RCC 7860 (cell line): ENCODE measurements at regions not wholly inside any gene's neighbourhood (a gene's known extent, or its start where the extent isn't known, plus 50 kb on each side); places are given as distances from the start of the nearest gene placed in this dataset.

ENCODE experiments used
- DNase-seq: peaks from one replicate; pipeline ENCODE4 v3.0.0-alpha.2; 2015; ENCODE audit warnings: low spot score
- FAIRE-seq: peaks from 2 replicates; lab custom pipeline; 2012; peaks lifted over from hg19 to GRCh38; lab: Jason Lieb, UNC

DNA sequence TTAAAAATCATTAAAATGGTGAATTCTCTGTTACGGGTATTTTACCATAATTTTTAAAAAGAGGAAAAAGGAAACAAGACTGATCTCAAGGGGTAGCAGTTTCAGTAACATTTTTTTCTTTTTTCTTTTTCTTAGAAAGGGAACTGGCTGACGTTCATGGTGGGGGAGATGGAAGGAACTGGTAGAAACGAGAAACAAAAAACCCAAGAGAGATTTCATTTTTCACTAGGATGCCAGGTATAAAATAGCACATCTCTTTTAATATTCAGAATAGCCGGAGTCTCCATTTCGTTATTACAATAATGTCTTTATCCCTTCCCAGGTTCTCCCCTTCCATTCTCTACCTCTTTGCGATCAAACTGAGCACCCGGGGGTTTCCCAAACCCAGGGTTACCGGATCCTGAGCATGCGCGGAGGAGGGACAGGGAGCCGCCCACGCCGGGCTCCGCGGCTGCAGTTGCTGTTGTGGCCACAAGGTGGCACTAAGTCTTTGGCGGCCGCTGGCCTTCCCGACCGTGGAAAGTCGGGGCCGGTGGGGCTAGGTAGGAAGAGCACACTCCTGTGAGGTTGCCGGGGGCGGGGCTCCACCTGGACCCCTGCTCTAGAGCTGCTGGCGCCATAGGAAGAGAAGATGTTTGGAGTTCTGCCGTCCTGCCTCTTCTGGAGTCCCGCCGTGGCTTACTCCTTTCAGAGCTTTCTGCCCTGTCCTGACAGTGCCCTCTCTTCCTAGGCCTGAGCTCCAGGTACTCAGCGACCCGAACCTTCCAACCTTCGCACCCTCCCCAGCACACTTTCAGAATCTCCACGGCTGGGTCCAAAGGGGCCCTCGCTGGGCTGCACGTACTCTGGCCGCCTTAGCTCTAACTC is 146.8 kb downstream of the SH3BGRL2 start:
- DNase-seq: peak; percentile 40
- no peak for FAIRE-seq

DNA sequence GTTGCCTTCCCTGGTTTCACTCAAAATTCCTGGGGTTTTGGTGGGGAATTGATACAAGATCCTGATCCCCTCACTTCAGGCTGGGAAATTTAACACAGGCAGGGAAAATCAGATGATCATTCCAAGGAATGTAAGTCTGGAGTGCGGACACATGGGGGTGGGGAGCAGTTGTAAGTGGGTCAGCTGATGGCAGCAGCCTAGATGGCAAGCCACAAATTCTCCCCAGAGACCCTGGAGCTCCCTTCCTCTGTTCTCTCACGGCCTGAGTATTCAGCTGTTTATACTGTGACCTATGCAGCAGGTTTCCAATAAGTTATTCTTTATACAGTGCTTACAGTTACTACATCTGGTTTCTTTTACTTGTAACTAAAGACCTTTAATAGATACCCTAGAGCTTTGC is 144.9 kb downstream of the SH3BGRL2 start:
- FAIRE-seq: no peak
- DNase-seq: no peak

DNA sequence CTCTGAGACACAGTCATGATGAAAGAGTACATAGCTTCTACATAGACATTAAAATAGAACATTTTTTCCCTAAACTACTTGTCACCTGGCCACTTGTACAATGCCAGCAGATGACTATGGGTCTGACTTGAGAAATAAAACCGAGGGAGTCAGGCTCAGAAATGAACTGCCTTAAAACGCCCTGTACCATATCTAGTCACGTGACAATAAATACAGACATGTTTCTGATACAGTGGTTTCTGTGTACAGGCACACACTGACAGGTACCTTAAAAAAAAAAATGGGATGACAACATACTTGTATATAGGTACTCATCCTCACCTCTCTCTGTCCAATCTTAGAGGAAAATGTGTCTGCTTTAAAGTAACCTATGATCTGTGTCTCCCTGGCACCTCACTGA is 144.1 kb downstream of the SH3BGRL2 start:
- FAIRE-seq (no peak), DNase-seq (no peak)

DNA sequence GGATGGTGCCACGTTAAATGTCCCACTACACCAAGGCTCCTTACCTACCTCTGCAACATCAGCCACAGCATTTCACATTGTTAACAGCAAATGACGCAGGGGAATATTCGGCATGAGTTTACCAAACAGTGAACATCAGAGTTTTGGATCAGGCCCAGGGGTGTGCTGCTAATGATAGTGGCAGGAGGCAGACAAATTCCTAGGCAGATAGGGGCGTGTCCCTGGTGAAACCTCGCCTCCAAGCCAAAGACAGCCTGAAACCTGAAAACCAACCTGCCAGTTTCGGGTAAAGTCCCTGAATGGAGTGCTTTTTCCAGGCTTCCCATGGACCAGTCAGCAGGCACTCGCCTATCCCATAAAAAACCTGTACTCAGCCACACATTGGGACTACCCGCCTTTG is 133.6 kb downstream of the SH3BGRL2 start:
- no peak for FAIRE-seq
- DNase-seq: no peak

DNA sequence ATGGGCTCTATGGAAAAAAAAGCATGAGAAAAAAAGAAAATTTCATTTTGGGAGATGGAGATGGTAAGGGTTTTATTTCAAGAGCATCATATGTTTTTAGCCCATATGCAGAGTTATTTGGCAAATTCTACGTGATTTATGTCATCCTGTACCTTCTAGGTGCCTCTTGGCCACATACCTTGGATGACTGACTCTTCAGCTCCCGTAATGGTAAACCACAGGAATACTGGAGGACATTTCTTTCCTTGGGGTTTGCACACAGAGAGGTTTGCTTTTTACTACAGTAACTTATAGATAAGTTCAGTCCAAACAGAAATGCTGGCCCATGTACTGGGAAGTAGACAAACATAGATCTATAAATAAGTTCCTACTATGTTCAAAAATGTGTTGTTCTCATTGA is 132.2 kb downstream of the SH3BGRL2 start:
- FAIRE-seq: no peak
- no peak for DNase-seq

DNA sequence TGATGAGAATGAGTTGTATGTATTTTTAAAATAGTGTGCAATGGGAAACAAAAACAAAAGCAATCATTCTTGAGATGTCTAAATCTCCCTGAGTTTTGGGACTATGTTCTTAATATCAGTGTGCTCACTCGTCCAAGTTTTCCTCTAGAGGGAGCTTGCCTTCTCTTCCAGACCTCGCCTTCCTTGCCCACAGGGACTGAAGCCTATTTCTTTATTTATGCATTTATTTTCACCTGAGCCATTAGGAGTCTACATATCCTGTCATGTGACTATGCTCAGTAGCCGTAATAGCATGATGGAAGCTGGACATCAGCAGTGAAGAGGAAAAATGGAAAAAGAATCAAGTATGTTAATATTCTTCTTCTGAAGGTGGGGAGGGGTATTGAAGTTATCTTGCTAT is 131.2 kb downstream of the SH3BGRL2 start:
- FAIRE-seq (no peak), DNase-seq (no peak)

DNA sequence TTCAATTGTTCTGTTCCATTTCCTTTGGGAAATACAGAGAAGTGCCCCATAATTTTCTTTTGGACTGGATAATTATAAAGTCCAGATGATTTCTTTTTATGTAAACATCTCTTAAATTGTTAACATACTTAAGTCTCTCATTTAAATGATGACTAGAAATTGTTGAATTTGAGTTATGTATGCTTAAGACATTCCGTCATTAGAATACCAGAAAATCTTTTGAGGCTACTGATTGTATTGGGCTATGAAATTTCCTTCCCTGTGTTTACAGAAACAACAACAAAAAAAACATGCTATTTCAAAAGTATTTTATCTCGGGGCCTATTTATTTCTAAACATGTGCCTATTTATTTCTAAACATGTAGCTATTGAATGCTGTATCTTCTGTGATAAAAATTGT is 125.4 kb downstream of the SH3BGRL2 start:
- DNase-seq (no peak), FAIRE-seq (no peak)

DNA sequence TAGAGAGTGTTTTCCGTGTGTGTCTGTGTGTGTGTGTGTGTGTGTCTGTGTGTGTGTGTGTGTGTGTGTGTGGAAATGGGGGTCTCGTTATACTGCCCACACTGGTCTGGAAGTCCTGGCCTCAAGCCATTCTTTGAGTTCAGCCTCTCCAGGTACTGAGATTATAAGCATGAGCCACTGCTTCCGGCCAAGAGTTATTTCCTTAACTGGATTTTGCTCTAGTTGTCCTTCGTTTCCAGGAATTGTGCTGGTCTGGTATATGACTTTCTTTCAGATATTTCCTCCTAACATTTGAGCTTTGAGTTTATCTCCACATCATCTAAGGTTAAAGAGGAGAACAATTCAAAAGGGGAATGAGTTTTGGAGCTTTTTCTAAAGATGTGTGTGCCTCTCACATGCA is 124.8 kb downstream of the SH3BGRL2 start:
- FAIRE-seq (no peak), DNase-seq (no peak)
